Thymus (tissue), 11 donors: ENCODE measurements at regions not wholly inside any gene's neighbourhood (a gene's known extent, or its start where the extent isn't known, plus 50 kb on each side); places are given as distances from the start of the nearest gene placed in this dataset.

Experiments
- DNase-seq, 9 donors: peaks; one replicate each; pipeline ENCODE4 v3.0.0-alpha.2; 2013; ENCODE audit warnings: low spot score in 9 of 9, low read depth in 6 of 9, missing footprints in 1 of 9
- H3K27ac ChIP-seq, 2 donors: one replicate each; pipeline ENCODE4 v1.5.1; 2013; ENCODE audit warnings: control low read depth in 1 of 2, low read depth in 1 of 2, low read length in 1 of 2, mild to moderate bottlenecking in 1 of 2, moderate library complexity in 1 of 2
- H3K27me3 ChIP-seq, 2 donors: one replicate each; pipeline ENCODE4 v1.5.1; 2013; ENCODE audit warnings: low read length in 1 of 2; ENCODE audit not compliant: control insufficient read depth in 2 of 2, insufficient read depth in 1 of 2
- H3K36me3 ChIP-seq, 2 donors: one replicate each; pipeline ENCODE4 v1.5.1; 2013; ENCODE audit warnings: low read length in 1 of 2, mild to moderate bottlenecking in 1 of 2, moderate library complexity in 1 of 2; ENCODE audit not compliant: control insufficient read depth in 2 of 2, insufficient read depth in 2 of 2
- H3K4me1 ChIP-seq, 2 donors: one replicate each; pipeline ENCODE4 v1.5.1; 2013; ENCODE audit warnings: low read length in 2 of 2; ENCODE audit not compliant: control insufficient read depth in 2 of 2, insufficient read depth in 2 of 2
- H3K4me3 ChIP-seq, 2 donors: one replicate each; pipeline ENCODE4 v1.5.1; 2013; ENCODE audit warnings: low read length in 2 of 2, control low read depth in 1 of 2, mild to moderate bottlenecking in 1 of 2
- H3K9me3 ChIP-seq, 2 donors: one replicate each; pipeline ENCODE4 v1.5.1; 2013; ENCODE audit warnings: low read length in 1 of 2, mild to moderate bottlenecking in 1 of 2; ENCODE audit not compliant: control insufficient read depth in 2 of 2, insufficient read depth in 1 of 2
- WGBS: extraction: QIAGEN DNeasy Blood & Tissue Kit; methylation state at CpG from one replicate; pipeline ENCODE4 v1.1.7; 2013; 5-methylcytosine and 5-hydroxymethylcytosine counted together
- donor health status: healthy.

- Histone ChIP-seq H3K27ac (no peak overlapping the region), H3K9me3 (peaks cover 3 to 22% of the 10 kb centered on the region in 2 donors), H3K4me1 (no peaks in the 10 kb centered on the region), H3K36me3 (no peaks in the 10 kb centered on the region), H3K27me3 (no peaks in the 10 kb centered on the region), H3K4me3 (no peak overlapping the region)
- DNase-seq = no peak
- WGBS = 55% methylated on average over 6 of the region's 6 CpGs
These were observed 1646.1 kb upstream of the CDH6 start for GRCh38 chr5:29547236-29547865.

DNA sequence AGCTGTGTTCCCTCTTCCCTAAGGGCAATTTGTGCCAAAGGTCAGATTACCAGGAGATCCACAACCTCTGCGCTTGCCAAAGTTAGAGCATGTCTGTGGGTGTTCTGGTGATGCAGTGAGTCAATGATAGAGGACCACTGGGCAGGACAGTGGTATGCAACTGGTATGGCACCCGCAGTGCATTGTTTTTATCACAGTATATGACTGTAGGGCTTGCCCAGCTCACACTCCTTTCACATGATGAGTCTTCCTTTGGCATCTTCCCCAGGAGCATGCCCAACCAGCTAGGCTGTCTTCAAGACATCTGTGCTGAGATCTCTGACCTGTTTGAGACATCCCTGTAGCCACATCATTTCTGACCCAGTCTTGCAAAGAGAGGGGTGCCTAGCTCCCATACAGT, 1650.0 kb upstream of the CDH6 start:
- no peak for DNase-seq
- Histone ChIP-seq H3K27ac (no peak overlapping the region), H3K4me1 (no peaks in the 10 kb centered on the region), H3K27me3 (no peaks in the 10 kb centered on the region), H3K9me3 (peaks cover 3 to 28% of the 10 kb centered on the region in 2 donors), H3K4me3 (no peak overlapping the region), H3K36me3 (no peaks in the 10 kb centered on the region)
- 95% methylated on average over 2 of the region's 2 CpGs for WGBS

DNA sequence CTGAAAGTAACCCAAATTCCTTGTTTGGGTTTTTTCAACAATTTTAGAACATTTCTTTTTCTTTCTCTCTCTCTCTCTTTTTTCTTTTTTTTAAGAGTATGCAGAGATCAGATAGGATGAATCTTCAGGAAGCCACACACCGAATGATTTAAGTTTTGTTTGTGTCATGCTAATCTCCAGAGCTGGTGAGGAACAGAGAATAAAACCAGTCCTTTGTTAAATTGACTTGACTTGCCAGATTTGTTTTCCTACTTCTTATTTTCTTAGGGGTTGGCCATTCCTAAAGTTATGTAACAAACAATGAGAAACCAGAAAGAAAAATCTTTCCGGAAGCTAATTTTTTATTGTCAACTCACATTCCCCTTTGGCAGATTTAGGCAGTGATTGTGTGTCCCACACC, 1669.3 kb upstream of the CDH6 start:
- WGBS = 83% methylated on average over 2 of the region's 2 CpGs
- no peak overlapping the region for H3K4me3 ChIP-seq
- no peaks in the 10 kb centered on the region for H3K27me3 ChIP-seq
- no peak for DNase-seq
- no peaks in the 10 kb centered on the region for H3K9me3 ChIP-seq
- no peaks in the 10 kb centered on the region for H3K36me3 ChIP-seq
- H3K4me1 ChIP-seq = no peaks in the 10 kb centered on the region
- H3K27ac ChIP-seq = no peak overlapping the region

DNA sequence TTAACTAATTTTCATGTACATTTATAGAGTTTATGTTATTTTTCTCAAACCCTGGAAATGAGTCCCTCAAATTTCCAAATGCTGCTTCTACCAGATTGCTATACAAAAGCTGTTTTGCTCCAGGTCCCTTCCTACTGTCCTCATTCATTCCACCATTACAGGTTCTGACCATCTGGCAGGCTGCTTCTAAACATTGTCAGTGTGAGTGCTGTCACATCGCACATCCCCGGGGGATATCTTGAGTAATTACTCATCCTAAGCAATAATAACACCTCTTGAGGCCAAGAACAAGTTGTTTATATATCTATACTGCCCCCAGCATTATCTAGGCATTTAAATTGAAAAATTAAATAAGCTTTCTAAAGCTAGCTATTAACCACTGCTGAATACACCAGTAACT, 1675.3 kb upstream of the CDH6 start:
- no peaks in the 10 kb centered on the region for H3K27me3 ChIP-seq
- H3K9me3 ChIP-seq = peaks cover 0 to 1% of the 10 kb centered on the region in 2 donors
- no peaks in the 10 kb centered on the region for H3K36me3 ChIP-seq
- WGBS = 96% methylated on average over 2 of the region's 2 CpGs
- no peak overlapping the region for H3K4me3 ChIP-seq
- no peak overlapping the region for H3K27ac ChIP-seq
- DNase-seq = no peak
- no peaks in the 10 kb centered on the region for H3K4me1 ChIP-seq

DNA sequence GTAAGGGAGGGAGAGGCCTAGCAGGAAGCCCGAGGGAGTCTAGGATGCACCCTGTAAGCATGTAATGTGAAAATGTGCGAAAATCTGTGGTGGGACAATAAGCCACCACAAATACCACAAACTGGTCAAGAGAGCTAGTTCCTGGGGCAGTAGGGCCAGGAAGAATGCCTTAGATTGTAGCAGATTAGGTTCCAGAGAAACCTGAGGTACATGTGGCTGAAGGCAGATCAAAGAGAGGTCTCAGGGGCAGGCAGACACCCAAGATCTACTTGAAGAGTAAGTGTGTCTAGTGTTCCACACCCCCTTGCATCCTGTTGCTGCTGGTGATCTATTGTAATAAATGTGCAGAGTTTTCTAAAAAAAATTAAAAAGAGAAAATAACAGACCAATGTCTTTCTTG, 1677.3 kb upstream of the CDH6 start:
- Histone ChIP-seq H3K4me1 (no peaks in the 10 kb centered on the region), H3K27ac (no peak overlapping the region), H3K36me3 (no peaks in the 10 kb centered on the region), H3K9me3 (peaks cover 0 to 4% of the 10 kb centered on the region in 2 donors), H3K4me3 (no peak overlapping the region), H3K27me3 (no peaks in the 10 kb centered on the region)
- DNase-seq = no peak
- WGBS = 78% methylated on average over 2 of the region's 2 CpGs

- no peak overlapping the region for H3K27ac ChIP-seq
- no peak for DNase-seq
- no peaks in the 10 kb centered on the region for H3K4me1 ChIP-seq
- H3K9me3 ChIP-seq = peaks cover 0 to 3% of the 10 kb centered on the region in 2 donors
- WGBS = 99% methylated on average over 2 of the region's 2 CpGs
- no peaks in the 10 kb centered on the region for H3K27me3 ChIP-seq
- no peak overlapping the region for H3K4me3 ChIP-seq
- H3K36me3 ChIP-seq = no peaks in the 10 kb centered on the region
These were observed 1685.4 kb upstream of the CDH6 start for GRCh38 chr5:29508131-29508530.

DNA sequence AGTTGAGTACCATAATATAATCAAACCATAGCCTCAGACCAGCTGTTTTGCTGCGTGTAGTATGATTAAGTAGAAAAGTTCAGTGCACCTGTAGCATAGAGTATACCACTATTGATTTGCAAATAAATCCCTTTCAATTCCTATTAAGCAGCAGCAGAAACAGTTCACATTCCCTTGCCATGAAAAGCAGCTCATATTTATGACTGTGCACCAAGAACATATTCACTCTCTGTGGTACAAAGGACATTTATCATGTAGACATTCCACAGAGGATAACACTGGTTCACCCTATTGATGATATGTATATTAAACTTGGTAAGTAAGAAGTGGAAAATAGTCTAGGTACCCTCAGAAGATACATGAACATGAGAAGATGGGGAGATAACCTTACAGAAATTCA, 1689.1 kb upstream of the CDH6 start:
- 90% methylated on average over 1 of the region's 1 CpG for WGBS
- no peaks in the 10 kb centered on the region for H3K36me3 ChIP-seq

DNA sequence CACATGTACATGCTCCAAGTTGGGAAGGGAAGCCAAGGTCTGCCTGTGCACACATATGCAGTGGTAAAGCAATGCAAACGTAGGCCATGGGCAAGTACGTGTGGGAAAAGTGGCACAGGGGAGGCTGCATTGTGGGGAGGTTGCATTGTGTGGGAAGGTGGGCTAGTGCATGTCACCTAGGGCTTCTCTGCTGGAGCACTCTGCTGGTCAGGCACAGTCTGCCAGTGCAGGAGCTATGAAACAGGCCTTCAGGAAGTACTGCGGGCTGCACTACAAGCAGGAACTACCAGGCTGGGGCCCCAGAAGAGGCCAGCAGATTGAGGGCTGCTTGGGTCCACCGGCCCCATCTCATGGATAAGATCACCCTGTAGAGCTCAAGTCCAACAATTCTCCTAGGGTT, 1694.6 kb upstream of the CDH6 start:
- Histone ChIP-seq H3K4me1 (no peaks in the 10 kb centered on the region), H3K27ac (no peak overlapping the region), H3K27me3 (no peaks in the 10 kb centered on the region), H3K9me3 (peaks cover 2 to 13% of the 10 kb centered on the region in 2 donors), H3K4me3 (no peak overlapping the region), H3K36me3 (no peaks in the 10 kb centered on the region)
- 97% methylated on average over 4 of the region's 4 CpGs for WGBS
- DNase-seq = no peak

More for the DNA sequence above, 1689.1 kb upstream of the CDH6 start:
- Histone ChIP-seq H3K4me1 (no peaks in the 10 kb centered on the region), H3K27ac (no peak overlapping the region), H3K9me3 (peaks cover 0 to under 1% of the 10 kb centered on the region in 2 donors), H3K4me3 (no peak overlapping the region), H3K27me3 (no peaks in the 10 kb centered on the region)
- DNase-seq = no peak

GRCh38 chr5:29498412-29498811, 1695.1 kb upstream of the CDH6 start:
- H3K4me3 ChIP-seq = no peak overlapping the region
- peaks cover 2 to 13% of the 10 kb centered on the region in 2 donors for H3K9me3 ChIP-seq
- WGBS = 94% methylated on average over 2 of the region's 2 CpGs
- H3K36me3 ChIP-seq = no peaks in the 10 kb centered on the region
- DNase-seq = no peak
- H3K27ac ChIP-seq = no peak overlapping the region
- H3K4me1 ChIP-seq = no peaks in the 10 kb centered on the region
- H3K27me3 ChIP-seq = no peaks in the 10 kb centered on the region
